SU-DHL-6 (cell line): ENCODE measurements at regions not wholly inside any gene's neighbourhood (a gene's known extent, or its start where the extent isn't known, plus 50 kb on each side); places are given as distances from the start of the nearest gene placed in this dataset.

Source experiments
- H2AFZ ChIP-seq: fragments of 200-600 bp; sonication (generic); 2 replicates; pipeline ENCODE4 v1.6.1; 2014; ENCODE audit warnings: low read depth, mild to moderate bottlenecking, moderate library complexity, mixed read lengths, antibody characterized with exemption, low read length; ENCODE audit not compliant: severe bottlenecking
- H3F3A ChIP-seq: fragments of 200-600 bp; shearing (Covaris generic); 2 replicates; pipeline ENCODE4 v1.6.0; 2016; ENCODE audit warnings: antibody characterized with exemption, mild to moderate bottlenecking; ENCODE audit not compliant: insufficient read depth
- H3K27ac ChIP-seq: fragments of 200-600 bp; sonication (generic); 2 replicates; pipeline ENCODE4 v1.5.1; 2016; ENCODE audit warnings: low read depth, mild to moderate bottlenecking, low read length, moderate library complexity, mixed read lengths
- H3K27me3 ChIP-seq: fragments of 200-600 bp; sonication (generic), shearing (Covaris generic); 2 replicates; pipeline ENCODE4 v1.6.0; 2014; ENCODE audit warnings: mild to moderate bottlenecking, low read length
- H3K36me3 ChIP-seq: fragments of 200-600 bp; sonication (generic); 2 replicates; pipeline ENCODE4 v1.6.1; 2014; ENCODE audit warnings: mild to moderate bottlenecking, low read length, mixed read lengths
- H3K4me2 ChIP-seq: fragments of 300-600, 200-600 bp; shearing (Covaris generic), sonication (generic); 2 replicates; pipeline ENCODE4 v1.6.0; 2014; ENCODE audit warnings: low read length, low read depth, mild to moderate bottlenecking; ENCODE audit not compliant: poor library complexity, severe bottlenecking
- H3K4me3 ChIP-seq: fragments of 200-600 bp; sonication (generic); 2 replicates; pipeline ENCODE4 v1.5.1; 2014; ENCODE audit warnings: antibody characterized with exemption, low read length, mild to moderate bottlenecking, mixed read lengths; ENCODE audit not compliant: insufficient read depth, poor library complexity, severe bottlenecking
- H3K79me2 ChIP-seq: fragments of 200-600 bp; sonication (generic); 2 replicates; pipeline ENCODE4 v1.6.1; 2014; ENCODE audit warnings: mild to moderate bottlenecking, low read length, moderate library complexity; ENCODE audit not compliant: insufficient read depth
- H3K9ac ChIP-seq: fragments of 200-600 bp; sonication (generic); 2 replicates; pipeline ENCODE4 v1.7.0; 2014; ENCODE audit warnings: mild to moderate bottlenecking, low read length
- H3K9me2 ChIP-seq: fragments of 200-600 bp; sonication (generic); replicated peaks from 2 replicates; pipeline ENCODE4 v1.6.1; 2014; ENCODE audit warnings: low read length; ENCODE audit not compliant: insufficient read depth
- H3K9me3 ChIP-seq: fragments of 200-600 bp; sonication (generic); 2 replicates; pipeline ENCODE4 v1.6.1; 2014; ENCODE audit warnings: low read length, mixed read lengths; ENCODE audit not compliant: insufficient read depth
- H4K20me1 ChIP-seq: fragments of 200-600 bp; sonication (generic); 2 replicates; pipeline ENCODE4 v1.6.1; 2014; ENCODE audit warnings: low read depth, mild to moderate bottlenecking, antibody characterized with exemption, low read length, moderate library complexity, mixed read lengths
- EZH2phosphoT487 ChIP-seq: fragments of 200-600 bp; sonication (generic), shearing (Covaris generic); conservative IDR thresholded peaks from 2 replicates; pipeline ENCODE4 v1.6.1; 2018; ENCODE audit warnings: mild to moderate bottlenecking, antibody characterized with exemption, low read length, moderate library complexity, mixed read lengths
- TF ChIP-seq, protein P1 (sequence below): fragments of 200-600 bp; sonication (generic); IDR thresholded peaks from one replicate; pipeline ENCODE4 v1.5.1; 2017; ENCODE audit warnings: antibody characterized with exemption, mild to moderate bottlenecking, low read length, moderate library complexity; ENCODE audit not compliant: insufficient read depth, poor library complexity, severe bottlenecking

GRCh38 chr12:111025792-111026430, 105.5 kb upstream of the MYL2 start:
- Histone ChIP-seq H3K9ac (no peak overlapping the region), H3K4me2 (no peak overlapping the region), H4K20me1 (no peaks in the 10 kb centered on the region), H3K79me2 (no peaks in the 10 kb centered on the region), H3K36me3 (no peaks in the 10 kb centered on the region), H2AFZ (no peak overlapping the region), H3K27ac (no peak overlapping the region), H3K9me3 (no peaks in the 10 kb centered on the region), H3F3A (no peaks in the 10 kb centered on the region), H3K9me2 (no peaks in the 10 kb centered on the region), H3K4me3 (no peak overlapping the region), H3K27me3 (no peaks in the 10 kb centered on the region)
- TF ChIP-seq, protein P1, sequence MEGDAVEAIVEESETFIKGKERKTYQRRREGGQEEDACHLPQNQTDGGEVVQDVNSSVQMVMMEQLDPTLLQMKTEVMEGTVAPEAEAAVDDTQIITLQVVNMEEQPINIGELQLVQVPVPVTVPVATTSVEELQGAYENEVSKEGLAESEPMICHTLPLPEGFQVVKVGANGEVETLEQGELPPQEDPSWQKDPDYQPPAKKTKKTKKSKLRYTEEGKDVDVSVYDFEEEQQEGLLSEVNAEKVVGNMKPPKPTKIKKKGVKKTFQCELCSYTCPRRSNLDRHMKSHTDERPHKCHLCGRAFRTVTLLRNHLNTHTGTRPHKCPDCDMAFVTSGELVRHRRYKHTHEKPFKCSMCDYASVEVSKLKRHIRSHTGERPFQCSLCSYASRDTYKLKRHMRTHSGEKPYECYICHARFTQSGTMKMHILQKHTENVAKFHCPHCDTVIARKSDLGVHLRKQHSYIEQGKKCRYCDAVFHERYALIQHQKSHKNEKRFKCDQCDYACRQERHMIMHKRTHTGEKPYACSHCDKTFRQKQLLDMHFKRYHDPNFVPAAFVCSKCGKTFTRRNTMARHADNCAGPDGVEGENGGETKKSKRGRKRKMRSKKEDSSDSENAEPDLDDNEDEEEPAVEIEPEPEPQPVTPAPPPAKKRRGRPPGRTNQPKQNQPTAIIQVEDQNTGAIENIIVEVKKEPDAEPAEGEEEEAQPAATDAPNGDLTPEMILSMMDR: no peak
- TF ChIP-seq EZH2phosphoT487: no peak

DNA sequence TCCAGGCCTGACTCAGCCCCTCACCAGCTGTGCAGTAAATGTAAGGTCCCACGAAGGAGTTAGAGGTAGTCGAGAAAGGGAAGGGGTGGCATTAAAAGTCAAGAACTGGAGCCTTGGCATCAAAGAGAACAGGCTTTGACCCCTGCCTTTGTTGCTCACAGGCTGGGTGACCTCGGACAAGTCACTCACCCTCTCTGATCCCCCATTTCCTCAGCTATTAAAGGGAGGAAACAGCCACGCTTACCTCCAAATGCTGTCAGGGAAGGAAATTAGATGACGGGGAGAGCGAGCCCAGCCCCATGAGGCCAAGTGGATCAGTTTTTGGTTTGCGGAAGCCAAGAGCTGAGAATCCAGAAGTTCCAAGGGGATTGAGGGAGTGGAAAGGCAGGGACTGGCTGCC, 104.9 kb upstream of the MYL2 start:
- Histone ChIP-seq H3K27me3 (no peaks in the 10 kb centered on the region), H3K4me2 (no peak overlapping the region), H3K27ac (no peak overlapping the region), H3K4me3 (no peak overlapping the region), H3K79me2 (no peaks in the 10 kb centered on the region), H3K9me3 (no peaks in the 10 kb centered on the region), H4K20me1 (no peaks in the 10 kb centered on the region), H3K36me3 (no peaks in the 10 kb centered on the region), H3K9ac (no peak overlapping the region), H2AFZ (no peak overlapping the region), H3F3A (no peaks in the 10 kb centered on the region), H3K9me2 (no peaks in the 10 kb centered on the region)
- TF ChIP-seq, protein P1: no peak
- no peak for TF ChIP-seq EZH2phosphoT487

DNA sequence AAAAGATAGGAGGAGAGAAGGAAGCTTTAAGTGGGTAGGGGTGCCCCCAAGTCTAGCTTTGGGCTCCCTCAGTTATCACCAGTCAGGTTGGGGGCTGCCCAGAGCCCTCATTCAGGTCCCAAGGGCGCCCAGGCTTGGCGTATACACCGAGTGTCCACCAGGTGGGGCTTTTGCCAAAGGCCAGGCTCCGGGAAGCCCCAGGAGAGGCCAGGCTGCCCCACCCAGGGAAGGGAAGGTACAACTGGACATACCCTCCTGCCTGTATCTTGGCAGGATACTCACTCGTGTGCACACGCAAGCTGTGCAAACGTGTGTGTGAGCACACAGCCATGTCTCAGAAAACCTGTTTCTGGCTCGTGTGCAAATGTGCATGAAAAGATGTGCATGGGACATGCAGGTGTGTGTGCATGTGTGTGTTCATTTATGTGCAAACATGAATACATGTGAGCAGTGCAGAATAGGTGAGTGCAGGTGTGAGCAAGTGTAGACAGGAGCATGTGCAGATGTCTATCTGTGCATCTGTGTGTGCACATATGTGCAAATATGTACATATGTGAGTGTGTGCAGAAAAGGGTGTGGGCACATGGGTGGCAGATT, 103.9 kb upstream of the MYL2 start:
- Histone ChIP-seq H3K4me3 (no peak overlapping the region), H3K4me2 (no peak overlapping the region), H3K36me3 (no peaks in the 10 kb centered on the region), H3F3A (no peaks in the 10 kb centered on the region), H4K20me1 (no peaks in the 10 kb centered on the region), H3K27ac (no peak overlapping the region), H3K27me3 (no peaks in the 10 kb centered on the region), H3K9me2 (no peaks in the 10 kb centered on the region), H3K79me2 (no peaks in the 10 kb centered on the region), H3K9me3 (no peaks in the 10 kb centered on the region), H3K9ac (no peak overlapping the region), H2AFZ (no peak overlapping the region)
- TF ChIP-seq, protein P1: peak; percentile 95
- no peak for TF ChIP-seq EZH2phosphoT487
